LNCaP clone FGC (cell line): ENCODE measurements at regions not wholly inside any gene's neighbourhood (a gene's known extent, or its start where the extent isn't known, plus 50 kb on each side); places are given as distances from the start of the nearest gene placed in this dataset.

Experiments used
- DNase-seq: peaks from one replicate; pipeline ENCODE4 v3.0.0-alpha.2; 2011; ENCODE audit warnings: low read depth
- H3K4me3 ChIP-seq: 2 replicates; pipeline ENCODE4 v1.5.1; 2011; ENCODE audit warnings: mild to moderate bottlenecking, low read depth, low read length, control low read depth
- TF ChIP-seq, protein P1 (sequence below): IDR thresholded peaks from 2 replicates; pipeline ENCODE4 v1.5.1; 2012; ENCODE audit warnings: mild to moderate bottlenecking; ENCODE audit not compliant: control insufficient read depth, insufficient read depth; ENCODE audit errors: extremely low read depth

DNA sequence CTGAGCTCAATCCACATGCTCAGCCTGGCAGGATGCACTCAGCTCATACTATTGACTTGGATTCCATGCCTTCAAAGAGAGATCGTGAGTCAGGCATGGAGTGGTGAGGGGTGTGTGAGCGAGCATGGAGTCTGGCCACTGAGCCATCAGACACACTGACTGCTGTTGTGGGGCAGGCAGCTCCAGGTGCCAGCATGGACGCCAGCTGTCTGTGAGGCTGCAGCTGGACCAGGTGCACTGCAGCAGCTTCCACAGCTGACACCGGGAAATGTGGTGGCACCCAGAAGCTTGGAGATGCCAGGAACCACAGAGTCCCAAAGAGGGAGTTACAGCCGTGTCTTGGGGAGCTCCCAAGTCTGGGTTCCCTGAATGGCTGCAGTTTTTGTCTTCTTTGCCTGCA lies 1026.4 kb upstream of the ADGRL3 start:
- DNase-seq: no peak
- TF ChIP-seq, protein P1, sequence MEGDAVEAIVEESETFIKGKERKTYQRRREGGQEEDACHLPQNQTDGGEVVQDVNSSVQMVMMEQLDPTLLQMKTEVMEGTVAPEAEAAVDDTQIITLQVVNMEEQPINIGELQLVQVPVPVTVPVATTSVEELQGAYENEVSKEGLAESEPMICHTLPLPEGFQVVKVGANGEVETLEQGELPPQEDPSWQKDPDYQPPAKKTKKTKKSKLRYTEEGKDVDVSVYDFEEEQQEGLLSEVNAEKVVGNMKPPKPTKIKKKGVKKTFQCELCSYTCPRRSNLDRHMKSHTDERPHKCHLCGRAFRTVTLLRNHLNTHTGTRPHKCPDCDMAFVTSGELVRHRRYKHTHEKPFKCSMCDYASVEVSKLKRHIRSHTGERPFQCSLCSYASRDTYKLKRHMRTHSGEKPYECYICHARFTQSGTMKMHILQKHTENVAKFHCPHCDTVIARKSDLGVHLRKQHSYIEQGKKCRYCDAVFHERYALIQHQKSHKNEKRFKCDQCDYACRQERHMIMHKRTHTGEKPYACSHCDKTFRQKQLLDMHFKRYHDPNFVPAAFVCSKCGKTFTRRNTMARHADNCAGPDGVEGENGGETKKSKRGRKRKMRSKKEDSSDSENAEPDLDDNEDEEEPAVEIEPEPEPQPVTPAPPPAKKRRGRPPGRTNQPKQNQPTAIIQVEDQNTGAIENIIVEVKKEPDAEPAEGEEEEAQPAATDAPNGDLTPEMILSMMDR: no peak
- H3K4me3 ChIP-seq: no peak overlapping the region

DNA sequence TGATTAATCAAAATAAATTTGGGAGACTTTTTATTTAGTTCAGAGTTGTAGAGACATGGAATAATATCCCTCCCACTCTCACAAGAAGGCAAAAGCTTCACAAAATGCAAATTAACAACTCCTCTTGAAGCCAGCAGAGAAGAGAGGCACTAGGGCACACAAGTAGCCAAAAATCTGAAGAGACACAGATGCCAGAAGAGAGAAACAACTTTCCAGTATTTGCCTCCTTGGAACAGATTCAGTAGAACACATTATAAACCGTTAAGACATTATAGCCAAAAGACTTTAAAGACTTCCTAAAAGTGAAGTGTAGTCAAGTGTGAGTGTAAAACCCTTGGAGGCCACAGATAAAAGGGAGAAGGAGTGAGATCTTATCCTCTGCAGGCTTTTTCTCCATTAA lies 1024.9 kb upstream of the ADGRL3 start:
- TF ChIP-seq, protein P1: no peak
- DNase-seq: no peak
- no peak overlapping the region for H3K4me3 ChIP-seq

GRCh38 chr4:60187428-60187827 lies 1012.7 kb upstream of the ADGRL3 start:
- DNase-seq: no peak
- no peak overlapping the region for H3K4me3 ChIP-seq
- TF ChIP-seq, protein P1: no peak

- DNase-seq: no peak
- H3K4me3 ChIP-seq: no peak overlapping the region
- TF ChIP-seq, protein P1: no peak
Measured at GRCh38 chr4:60189286-60189685, 1010.8 kb upstream of the ADGRL3 start.

DNA sequence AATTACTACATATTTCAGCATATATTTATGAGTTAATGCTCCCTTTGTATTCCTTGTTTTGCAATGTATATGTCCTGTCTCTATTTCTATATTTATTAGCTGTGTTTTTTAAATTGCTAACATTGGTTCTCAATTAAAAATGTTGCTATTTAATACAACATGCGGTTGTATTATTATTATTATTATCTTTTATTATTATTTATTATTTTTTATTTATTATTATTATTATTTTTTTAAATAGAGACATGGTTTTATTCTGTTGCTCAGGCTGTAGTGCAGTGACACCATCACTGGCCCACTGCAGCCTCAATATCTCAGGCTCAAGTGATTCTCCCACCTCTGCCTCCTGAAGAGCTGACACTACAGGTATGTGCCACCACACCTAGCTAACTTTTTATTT lies 1005.9 kb upstream of the ADGRL3 start:
- TF ChIP-seq, protein P1: no peak
- DNase-seq: no peak
- no peak overlapping the region for H3K4me3 ChIP-seq

DNA sequence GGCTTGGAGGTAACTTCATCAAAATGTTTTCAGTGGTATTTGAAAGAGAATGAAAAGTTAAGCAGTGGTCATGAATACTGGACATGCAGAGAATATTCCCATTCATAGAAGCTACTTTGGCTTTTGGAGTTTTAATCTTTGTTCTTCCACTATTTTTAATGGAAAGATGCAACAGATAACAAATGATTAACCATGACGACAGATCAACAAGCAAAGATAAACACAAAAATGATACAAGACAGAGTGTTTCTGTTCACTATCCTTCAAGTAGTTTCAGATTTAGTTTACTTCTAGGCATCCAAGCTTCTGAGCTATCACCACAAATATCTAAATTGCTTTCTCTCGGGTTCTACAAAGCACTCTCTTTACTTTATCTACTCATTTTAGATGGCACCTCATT lies 1004.9 kb upstream of the ADGRL3 start:
- no peak overlapping the region for H3K4me3 ChIP-seq
- TF ChIP-seq, protein P1: no peak
- no peak for DNase-seq

DNA sequence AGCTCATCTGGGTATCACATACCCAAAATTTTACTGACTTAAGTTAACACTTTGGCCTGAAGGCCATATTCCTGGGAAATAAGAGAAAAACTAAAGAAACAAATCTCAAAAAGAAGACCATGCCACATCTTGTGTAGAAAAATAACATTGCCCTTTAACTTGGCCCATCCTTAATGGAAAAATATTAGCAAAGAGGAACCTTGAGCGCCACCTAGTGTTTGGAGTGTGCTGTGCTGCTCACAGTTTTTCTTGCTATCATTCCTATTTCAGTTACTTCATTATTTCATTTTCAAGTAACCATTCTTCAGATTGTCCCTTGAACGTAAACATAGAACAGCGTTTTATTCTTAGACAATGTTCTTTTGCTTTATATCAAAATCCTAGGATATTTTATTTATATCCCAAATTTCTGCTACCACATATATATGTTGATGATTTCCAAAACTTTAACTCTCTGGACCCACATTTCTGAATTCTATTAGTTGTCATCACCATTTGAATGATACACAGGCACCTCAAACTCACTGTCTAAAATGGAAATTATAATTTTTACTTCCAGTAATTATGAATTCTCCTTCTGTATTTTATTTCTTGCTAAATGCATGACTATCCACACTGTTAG lies 999.0 kb upstream of the ADGRL3 start:
- H3K4me3 ChIP-seq: no peak overlapping the region
- TF ChIP-seq, protein P1: peak; percentile 85
- DNase-seq: peak; percentile 36
